ENCODE measurements at regions not wholly inside any gene's neighbourhood (a gene's known extent, or its start where the extent isn't known, plus 50 kb on each side); places are given as distances from the start of the nearest gene placed in this dataset.
"Not testable (repeated sequence)": the region's sequence is repeated elsewhere in the genome, so short reads cannot be mapped to it uniquely, and the experiment has no call there.

GRCh38 chr1:194825382-194825781 lies 1639.0 kb upstream of the B3GALT2 start:
- DNase-seq (ENCODE audit: low read depth in 3 of 3): no peak

GRCh38 chr1:194821091-194821490 lies 1634.7 kb upstream of the B3GALT2 start:
- no peak for DNase-seq (ENCODE audit: low read depth in 3 of 3)

GRCh38 chr1:194818674-194819073 lies 1632.3 kb upstream of the B3GALT2 start:
- DNase-seq (ENCODE audit: low read depth in 3 of 3): no peak

GRCh38 chr1:194816859-194817258 lies 1630.4 kb upstream of the B3GALT2 start:
- no peak for DNase-seq (ENCODE audit: low read depth in 3 of 3)

GRCh38 chr1:194813096-194813495 lies 1626.7 kb upstream of the B3GALT2 start:
- no peak for DNase-seq (ENCODE audit: low read depth in 3 of 3)

- DNase-seq (ENCODE audit: low read depth in 3 of 3): no peak
These were observed 1623.3 kb upstream of the B3GALT2 start for GRCh38 chr1:194809665-194810064.

- DNase-seq (ENCODE audit: low read depth in 3 of 3): no peak
These were observed 1622.8 kb upstream of the B3GALT2 start for GRCh38 chr1:194809215-194809614.

GRCh38 chr1:194807530-194808220 lies 1621.3 kb upstream of the B3GALT2 start:
- no peak for DNase-seq (ENCODE audit: low read depth in 3 of 3)

- DNase-seq (ENCODE audit: low read depth in 3 of 3): no peak
These were observed 1616.2 kb upstream of the B3GALT2 start for GRCh38 chr1:194802572-194802971.

GRCh38 chr1:194795917-194796593 lies 1609.6 kb upstream of the B3GALT2 start:
- DNase-seq (ENCODE audit: low read depth in 3 of 3): no peak

- no peak for DNase-seq (ENCODE audit: low read depth in 3 of 3)
These were observed 1600.6 kb upstream of the B3GALT2 start for GRCh38 chr1:194787001-194787400.

GRCh38 chr1:194786027-194786426 lies 1599.6 kb upstream of the B3GALT2 start:
- DNase-seq (ENCODE audit: low read depth in 3 of 3): no peak

GRCh38 chr1:194776657-194777056 lies 1590.2 kb upstream of the B3GALT2 start:
- DNase-seq (ENCODE audit: low read depth in 3 of 3): no peak

GRCh38 chr1:194774535-194774934 lies 1588.1 kb upstream of the B3GALT2 start:
- no peak for DNase-seq (ENCODE audit: low read depth in 3 of 3)

- DNase-seq (ENCODE audit: low read depth in 3 of 3): no peak
These were observed 1569.0 kb upstream of the B3GALT2 start for GRCh38 chr1:194755241-194755994.

- DNase-seq (ENCODE audit: low read depth in 3 of 3): not testable (repeated sequence)
These were observed 1552.4 kb upstream of the B3GALT2 start for GRCh38 chr1:194738843-194739242.

- no peak for DNase-seq (ENCODE audit: low read depth in 3 of 3)
These were observed 1548.6 kb upstream of the B3GALT2 start for GRCh38 chr1:194734970-194735369.

GRCh38 chr1:194731025-194731424 lies 1544.6 kb upstream of the B3GALT2 start:
- DNase-seq (ENCODE audit: low read depth in 3 of 3): no peak

- no peak for DNase-seq (ENCODE audit: low read depth in 3 of 3)
These were observed 1543.9 kb upstream of the B3GALT2 start for GRCh38 chr1:194730304-194730703.

GRCh38 chr1:194723067-194723466 lies 1536.7 kb upstream of the B3GALT2 start:
- no peak for DNase-seq (ENCODE audit: low read depth in 3 of 3)

GRCh38 chr1:194717941-194718340 lies 1531.5 kb upstream of the B3GALT2 start:
- DNase-seq (ENCODE audit: low read depth in 3 of 3): no peak

GRCh38 chr1:194717334-194717733 lies 1530.9 kb upstream of the B3GALT2 start:
- no peak for DNase-seq (ENCODE audit: low read depth in 3 of 3)

GRCh38 chr1:194710671-194711070 lies 1524.3 kb upstream of the B3GALT2 start:
- DNase-seq (ENCODE audit: low read depth in 3 of 3): no peak

Measured in stimulated activated CD4-positive, alpha-beta T cell treated with anti-CD3 and anti-CD28 coated beads, TNF-alpha, amount 100 ng/mL, for 24 hours (primary cell).